SH-SY5Y (cell line): ENCODE measurements at regions not wholly inside any gene's neighbourhood (a gene's known extent, or its start where the extent isn't known, plus 50 kb on each side); places are given as distances from the start of the nearest gene placed in this dataset.

Experiments
- GATA2 ChIP-seq: IDR thresholded peaks from 2 replicates; pipeline ENCODE4 v1.6.1; 2011; ENCODE audit warnings: mild to moderate bottlenecking, low read depth, low read length
- GATA3 ChIP-seq: IDR thresholded peaks from 2 replicates; pipeline ENCODE4 v1.6.1; 2011; ENCODE audit warnings: low read depth, mild to moderate bottlenecking, low read length, moderate library complexity

DNA sequence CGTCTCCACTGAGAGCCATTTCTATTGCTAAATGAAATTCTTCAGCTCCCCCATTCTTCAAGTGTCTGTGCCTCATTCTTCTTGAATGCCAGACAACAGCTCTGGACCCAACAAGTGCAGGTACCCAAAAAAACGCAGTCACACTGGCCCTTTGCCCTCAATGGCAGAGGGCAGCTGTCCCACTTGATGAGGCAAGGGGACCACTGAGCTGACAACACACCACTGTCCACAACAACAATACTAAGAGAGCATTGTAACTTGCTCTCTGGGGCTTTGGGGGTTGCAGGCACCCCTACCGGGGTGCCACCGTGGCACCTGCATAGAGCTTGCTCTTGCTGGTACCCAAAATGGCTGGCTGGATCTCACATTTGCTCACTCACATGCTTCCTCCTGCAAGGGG, 827.0 kb upstream of the DDX18 start:
- no peak for TF ChIP-seq GATA2
- no peak for TF ChIP-seq GATA3
